ENCODE measurements at regions not wholly inside any gene's neighbourhood (a gene's known extent, or its start where the extent isn't known, plus 50 kb on each side); places are given as distances from the start of the nearest gene placed in this dataset.
"Not testable (repeated sequence)": the region's sequence is repeated elsewhere in the genome, so short reads cannot be mapped to it uniquely, and the experiment has no call there.

- H3K4me2 ChIP-seq (ENCODE audit: low read length): no peak overlapping the region
- H3K36me3 ChIP-seq (ENCODE audit: insufficient read depth, low read length): no peaks in the 10 kb centered on the region
- no peaks in the 10 kb centered on the region for H4K20me1 ChIP-seq (ENCODE audit: insufficient read depth, low read length)
- H3F3A ChIP-seq (ENCODE audit: insufficient read depth, low read length): no peaks in the 10 kb centered on the region
- TF ChIP-seq EZH2 (IDR thresholded peaks at IDR 0.05; ENCODE audit: borderline replicate concordance, low read length): no peak
- TF ChIP-seq, protein P1, sequence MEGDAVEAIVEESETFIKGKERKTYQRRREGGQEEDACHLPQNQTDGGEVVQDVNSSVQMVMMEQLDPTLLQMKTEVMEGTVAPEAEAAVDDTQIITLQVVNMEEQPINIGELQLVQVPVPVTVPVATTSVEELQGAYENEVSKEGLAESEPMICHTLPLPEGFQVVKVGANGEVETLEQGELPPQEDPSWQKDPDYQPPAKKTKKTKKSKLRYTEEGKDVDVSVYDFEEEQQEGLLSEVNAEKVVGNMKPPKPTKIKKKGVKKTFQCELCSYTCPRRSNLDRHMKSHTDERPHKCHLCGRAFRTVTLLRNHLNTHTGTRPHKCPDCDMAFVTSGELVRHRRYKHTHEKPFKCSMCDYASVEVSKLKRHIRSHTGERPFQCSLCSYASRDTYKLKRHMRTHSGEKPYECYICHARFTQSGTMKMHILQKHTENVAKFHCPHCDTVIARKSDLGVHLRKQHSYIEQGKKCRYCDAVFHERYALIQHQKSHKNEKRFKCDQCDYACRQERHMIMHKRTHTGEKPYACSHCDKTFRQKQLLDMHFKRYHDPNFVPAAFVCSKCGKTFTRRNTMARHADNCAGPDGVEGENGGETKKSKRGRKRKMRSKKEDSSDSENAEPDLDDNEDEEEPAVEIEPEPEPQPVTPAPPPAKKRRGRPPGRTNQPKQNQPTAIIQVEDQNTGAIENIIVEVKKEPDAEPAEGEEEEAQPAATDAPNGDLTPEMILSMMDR (IDR thresholded peaks at IDR 0.05; ENCODE audit: low read length): no peak
- H3K9ac ChIP-seq (ENCODE audit: low read length): no peak overlapping the region
- no peaks in the 10 kb centered on the region for H3K27me3 ChIP-seq (ENCODE audit: insufficient read depth, low read length)
- no peak overlapping the region for H3K27ac ChIP-seq (ENCODE audit: low read depth, low read length, poor library complexity, severe bottlenecking)
- H2AFZ ChIP-seq (ENCODE audit: low read length): no peak overlapping the region
- H3K4me3 ChIP-seq (ENCODE audit: low read depth, low read length, poor library complexity, severe bottlenecking): no peak overlapping the region
- H3K9me2 ChIP-seq (ENCODE audit: low read depth, low read length): no peaks in the 10 kb centered on the region
- no peaks in the 10 kb centered on the region for H3K79me2 ChIP-seq (ENCODE audit: insufficient read depth, low read length)
- no peaks in the 10 kb centered on the region for H3K9me3 ChIP-seq (ENCODE audit: low read length)
- H3K4me1 ChIP-seq (ENCODE audit: insufficient read depth, low read length, severe bottlenecking): peaks cover 6% of the 10 kb centered on the region
Measured at GRCh38 chr5:50606179-50606578, 60.3 kb upstream of the PARP8 start.

- not testable (repeated sequence) for H4K20me1 ChIP-seq (ENCODE audit: insufficient read depth, low read length); H3K4me3 ChIP-seq (ENCODE audit: low read depth, low read length, poor library complexity, severe bottlenecking); H2AFZ ChIP-seq (ENCODE audit: low read length); H3K79me2 ChIP-seq (ENCODE audit: insufficient read depth, low read length); H3F3A ChIP-seq (ENCODE audit: insufficient read depth, low read length); H3K9me2 ChIP-seq (ENCODE audit: low read depth, low read length); H3K36me3 ChIP-seq (ENCODE audit: insufficient read depth, low read length); H3K9ac ChIP-seq (ENCODE audit: low read length); H3K9me3 ChIP-seq (ENCODE audit: low read length); H3K4me1 ChIP-seq (ENCODE audit: insufficient read depth, low read length, severe bottlenecking); H3K27ac ChIP-seq (ENCODE audit: low read depth, low read length, poor library complexity, severe bottlenecking); H3K27me3 ChIP-seq (ENCODE audit: insufficient read depth, low read length); H3K4me2 ChIP-seq (ENCODE audit: low read length)
Measured at GRCh38 chr5:50607456-50607855, 59.0 kb upstream of the PARP8 start.

GRCh38 chr5:50607953-50608705 is 58.3 kb upstream of the PARP8 start:
- not testable (repeated sequence) for H3K79me2 ChIP-seq (ENCODE audit: insufficient read depth, low read length); H3F3A ChIP-seq (ENCODE audit: insufficient read depth, low read length); H3K9me2 ChIP-seq (ENCODE audit: low read depth, low read length); H4K20me1 ChIP-seq (ENCODE audit: insufficient read depth, low read length); H3K36me3 ChIP-seq (ENCODE audit: insufficient read depth, low read length); H3K27ac ChIP-seq (ENCODE audit: low read depth, low read length, poor library complexity, severe bottlenecking); H3K4me3 ChIP-seq (ENCODE audit: low read depth, low read length, poor library complexity, severe bottlenecking); H3K9ac ChIP-seq (ENCODE audit: low read length); H3K9me3 ChIP-seq (ENCODE audit: low read length); H3K4me1 ChIP-seq (ENCODE audit: insufficient read depth, low read length, severe bottlenecking); H2AFZ ChIP-seq (ENCODE audit: low read length); H3K27me3 ChIP-seq (ENCODE audit: insufficient read depth, low read length); H3K4me2 ChIP-seq (ENCODE audit: low read length)

GRCh38 chr5:50613057-50613456 is 53.4 kb upstream of the PARP8 start:
- H4K20me1 ChIP-seq (ENCODE audit: insufficient read depth, low read length); H2AFZ ChIP-seq (ENCODE audit: low read length); H3K36me3 ChIP-seq (ENCODE audit: insufficient read depth, low read length); H3K79me2 ChIP-seq (ENCODE audit: insufficient read depth, low read length); H3F3A ChIP-seq (ENCODE audit: insufficient read depth, low read length); H3K27me3 ChIP-seq (ENCODE audit: insufficient read depth, low read length); H3K4me2 ChIP-seq (ENCODE audit: low read length); H3K9me3 ChIP-seq (ENCODE audit: low read length); H3K4me1 ChIP-seq (ENCODE audit: insufficient read depth, low read length, severe bottlenecking); H3K4me3 ChIP-seq (ENCODE audit: low read depth, low read length, poor library complexity, severe bottlenecking); H3K9me2 ChIP-seq (ENCODE audit: low read depth, low read length); H3K9ac ChIP-seq (ENCODE audit: low read length); H3K27ac ChIP-seq (ENCODE audit: low read depth, low read length, poor library complexity, severe bottlenecking): not testable (repeated sequence)
